ENCODE measurements at regions not wholly inside any gene's neighbourhood (a gene's known extent, or its start where the extent isn't known, plus 50 kb on each side); places are given as distances from the start of the nearest gene placed in this dataset.

DNA sequence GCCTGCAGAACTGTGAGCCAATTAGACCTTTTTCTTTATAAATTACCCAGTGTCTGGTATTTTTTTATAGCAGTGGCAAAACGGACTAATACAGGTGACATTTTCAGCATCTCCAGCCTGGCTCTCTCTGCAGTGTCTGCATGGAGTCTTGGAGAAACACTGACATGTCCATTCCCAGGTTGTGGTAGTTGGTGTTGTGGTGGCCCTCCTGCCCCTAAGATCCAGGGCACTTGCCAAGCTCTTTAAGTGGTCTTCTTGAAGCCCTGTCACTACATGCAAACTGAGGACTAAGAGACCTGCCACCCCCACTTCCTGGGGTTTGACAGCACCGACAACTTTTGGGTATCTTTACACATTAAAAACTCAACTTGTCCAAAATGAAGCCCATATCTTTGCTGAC, 419.4 kb downstream of the NPHP4 start:
- TF ChIP-seq FOXP2 (optimal IDR thresholded peaks at IDR 0.05; ENCODE audit: borderline replicate concordance, extremely low read depth, extremely low read length, insufficient read depth) (no peak), POLR2AphosphoS5 (IDR thresholded peaks at IDR 0.05; ENCODE audit: low read depth, low read length) (no peak), SIN3A (IDR thresholded peaks at IDR 0.05; ENCODE audit: borderline replicate concordance, insufficient read depth, low read length) (no peak)
- TF ChIP-seq, protein P1, sequence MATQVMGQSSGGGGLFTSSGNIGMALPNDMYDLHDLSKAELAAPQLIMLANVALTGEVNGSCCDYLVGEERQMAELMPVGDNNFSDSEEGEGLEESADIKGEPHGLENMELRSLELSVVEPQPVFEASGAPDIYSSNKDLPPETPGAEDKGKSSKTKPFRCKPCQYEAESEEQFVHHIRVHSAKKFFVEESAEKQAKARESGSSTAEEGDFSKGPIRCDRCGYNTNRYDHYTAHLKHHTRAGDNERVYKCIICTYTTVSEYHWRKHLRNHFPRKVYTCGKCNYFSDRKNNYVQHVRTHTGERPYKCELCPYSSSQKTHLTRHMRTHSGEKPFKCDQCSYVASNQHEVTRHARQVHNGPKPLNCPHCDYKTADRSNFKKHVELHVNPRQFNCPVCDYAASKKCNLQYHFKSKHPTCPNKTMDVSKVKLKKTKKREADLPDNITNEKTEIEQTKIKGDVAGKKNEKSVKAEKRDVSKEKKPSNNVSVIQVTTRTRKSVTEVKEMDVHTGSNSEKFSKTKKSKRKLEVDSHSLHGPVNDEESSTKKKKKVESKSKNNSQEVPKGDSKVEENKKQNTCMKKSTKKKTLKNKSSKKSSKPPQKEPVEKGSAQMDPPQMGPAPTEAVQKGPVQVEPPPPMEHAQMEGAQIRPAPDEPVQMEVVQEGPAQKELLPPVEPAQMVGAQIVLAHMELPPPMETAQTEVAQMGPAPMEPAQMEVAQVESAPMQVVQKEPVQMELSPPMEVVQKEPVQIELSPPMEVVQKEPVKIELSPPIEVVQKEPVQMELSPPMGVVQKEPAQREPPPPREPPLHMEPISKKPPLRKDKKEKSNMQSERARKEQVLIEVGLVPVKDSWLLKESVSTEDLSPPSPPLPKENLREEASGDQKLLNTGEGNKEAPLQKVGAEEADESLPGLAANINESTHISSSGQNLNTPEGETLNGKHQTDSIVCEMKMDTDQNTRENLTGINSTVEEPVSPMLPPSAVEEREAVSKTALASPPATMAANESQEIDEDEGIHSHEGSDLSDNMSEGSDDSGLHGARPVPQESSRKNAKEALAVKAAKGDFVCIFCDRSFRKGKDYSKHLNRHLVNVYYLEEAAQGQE (IDR thresholded peaks at IDR 0.05; ENCODE audit: insufficient read depth in 1 of 2, low read depth in 2 of 2, low read length in 2 of 2) = no peak

Data from PFSK-1 (cell line).